ENCODE measurements at regions not wholly inside any gene's neighbourhood (a gene's known extent, or its start where the extent isn't known, plus 50 kb on each side); places are given as distances from the start of the nearest gene placed in this dataset.
"Not testable (repeated sequence)": the region's sequence is repeated elsewhere in the genome, so short reads cannot be mapped to it uniquely, and the experiment has no call there.

- FAIRE-seq (no peak), DNase-seq (ENCODE audit: extremely low spot score, insufficient read length, low read depth) (no peak)
Measured at GRCh38 chr4:141290771-141291170, 70.1 kb downstream of the ZNF330 start.

- FAIRE-seq (no peak), DNase-seq (ENCODE audit: extremely low spot score, insufficient read length, low read depth) (no peak)
Measured at GRCh38 chr4:141294306-141294705, 73.6 kb downstream of the ZNF330 start.

GRCh38 chr4:141301216-141301615 lies 80.5 kb downstream of the ZNF330 start:
- DNase-seq (ENCODE audit: extremely low spot score, insufficient read length, low read depth) (no peak), FAIRE-seq (no peak)

GRCh38 chr4:141302924-141303323 lies 82.2 kb downstream of the ZNF330 start:
- FAIRE-seq (no peak), DNase-seq (ENCODE audit: extremely low spot score, insufficient read length, low read depth) (no peak)

- FAIRE-seq = no peak
Measured at GRCh38 chr4:141304346-141304745, 83.7 kb downstream of the ZNF330 start.

GRCh38 chr4:141306331-141306730 lies 85.6 kb downstream of the ZNF330 start:
- DNase-seq (ENCODE audit: extremely low spot score, insufficient read length, low read depth) = no peak

More at GRCh38 chr4:141304346-141304745, 83.7 kb downstream of the ZNF330 start:
- DNase-seq (ENCODE audit: extremely low spot score, insufficient read length, low read depth) = no peak

GRCh38 chr4:141307241-141307689 lies 86.6 kb downstream of the ZNF330 start:
- FAIRE-seq = peak; percentile 99
- peak; percentile 60 for DNase-seq (ENCODE audit: extremely low spot score, insufficient read length, low read depth)

More at GRCh38 chr4:141306331-141306730, 85.6 kb downstream of the ZNF330 start:
- FAIRE-seq = no peak

GRCh38 chr4:141309874-141310273 lies 89.2 kb downstream of the ZNF330 start:
- FAIRE-seq (peak; percentile 35), DNase-seq (ENCODE audit: extremely low spot score, insufficient read length, low read depth) (no peak)

- no peak for DNase-seq (ENCODE audit: extremely low spot score, insufficient read length, low read depth)
- FAIRE-seq = no peak
Measured at GRCh38 chr4:141311246-141312204, 90.8 kb downstream of the ZNF330 start.

- FAIRE-seq = no peak
- no peak for DNase-seq (ENCODE audit: extremely low spot score, insufficient read length, low read depth)
Measured at GRCh38 chr4:141314627-141315026, 93.9 kb downstream of the ZNF330 start.

GRCh38 chr4:141328560-141329173 lies 108.0 kb downstream of the ZNF330 start:
- no peak for DNase-seq (ENCODE audit: extremely low spot score, insufficient read length, low read depth)
- FAIRE-seq = no peak

- FAIRE-seq (no peak), DNase-seq (ENCODE audit: extremely low spot score, insufficient read length, low read depth) (no peak)
Measured at GRCh38 chr4:141329174-141329569, 108.5 kb downstream of the ZNF330 start.

- DNase-seq (ENCODE audit: extremely low spot score, insufficient read length, low read depth) (no peak), FAIRE-seq (no peak)
Measured at GRCh38 chr4:141330616-141331015, 109.9 kb downstream of the ZNF330 start.

- FAIRE-seq (no peak), DNase-seq (ENCODE audit: extremely low spot score, insufficient read length, low read depth) (no peak)
Measured at GRCh38 chr4:141331534-141332358, 111.1 kb downstream of the ZNF330 start.

GRCh38 chr4:141332359-141333181 lies 111.9 kb downstream of the ZNF330 start:
- FAIRE-seq = not testable (repeated sequence)

GRCh38 chr4:141333456-141334230 lies 112.9 kb downstream of the ZNF330 start:
- FAIRE-seq; DNase-seq (ENCODE audit: extremely low spot score, insufficient read length, low read depth): not testable (repeated sequence)

More at GRCh38 chr4:141332359-141333181, 111.9 kb downstream of the ZNF330 start:
- not testable (repeated sequence) for DNase-seq (ENCODE audit: extremely low spot score, insufficient read length, low read depth)

- FAIRE-seq = no peak
Measured at GRCh38 chr4:141335166-141335565, 114.5 kb downstream of the ZNF330 start.

GRCh38 chr4:141338238-141338637 lies 117.5 kb downstream of the ZNF330 start:
- DNase-seq (ENCODE audit: extremely low spot score, insufficient read length, low read depth) = no peak
- FAIRE-seq = no peak

More at GRCh38 chr4:141335166-141335565, 114.5 kb downstream of the ZNF330 start:
- no peak for DNase-seq (ENCODE audit: extremely low spot score, insufficient read length, low read depth)
